SK-N-DZ (cell line): ENCODE measurements at regions not wholly inside any gene's neighbourhood (a gene's known extent, or its start where the extent isn't known, plus 50 kb on each side); places are given as distances from the start of the nearest gene placed in this dataset.

ENCODE experiments used
- DNase-seq: peaks from one replicate; pipeline ENCODE4 v3.0.0-alpha.2; 2015; ENCODE audit warnings: low spot score

- DNase-seq: no peak
Measured at GRCh38 chr7:108697254-108697653, 127.6 kb downstream of the DNAJB9 start.

DNA sequence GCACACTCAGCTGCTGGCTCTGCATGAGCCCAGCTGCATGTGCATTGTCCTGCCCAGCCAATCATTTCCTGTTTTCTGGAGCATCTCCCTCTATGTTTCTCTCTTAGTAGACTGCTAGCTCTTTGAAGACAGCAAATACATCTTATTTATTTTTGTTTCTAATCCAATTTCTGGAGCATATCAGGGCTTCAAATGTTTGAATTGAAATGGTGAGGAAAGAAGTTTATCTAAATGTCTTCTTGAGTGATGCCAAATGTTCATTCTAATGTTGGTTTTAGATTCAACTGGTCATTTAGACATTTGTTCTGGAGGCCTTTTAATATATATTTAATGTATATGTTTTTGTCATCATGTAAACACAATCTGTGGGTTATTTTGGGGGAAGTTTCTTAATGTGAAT lies 141.9 kb downstream of the DNAJB9 start:
- DNase-seq: no peak

GRCh38 chr7:108716783-108717182 lies 147.1 kb downstream of the DNAJB9 start:
- no peak for DNase-seq

DNA sequence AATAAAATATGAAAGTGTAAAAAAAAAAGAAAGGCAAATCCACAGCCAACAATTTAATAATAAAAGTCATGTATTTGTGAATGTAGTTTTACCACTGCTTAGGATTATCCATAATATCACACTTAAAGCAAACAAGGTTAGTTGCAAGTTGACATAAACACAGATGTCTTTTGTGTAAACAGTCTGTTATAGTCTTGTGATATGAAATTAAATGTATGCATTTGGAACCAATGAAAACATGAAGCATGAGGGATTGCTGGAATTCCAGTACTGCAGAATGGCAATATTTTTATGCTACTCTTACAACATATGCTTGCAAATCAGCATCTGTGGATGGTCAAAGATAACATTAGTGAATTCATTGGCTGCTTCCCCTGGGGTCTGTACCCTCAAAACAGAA lies 148.1 kb downstream of the DNAJB9 start:
- DNase-seq: no peak

- no peak for DNase-seq
Measured at GRCh38 chr7:108719631-108720030, 150.0 kb downstream of the DNAJB9 start.

- DNase-seq: no peak
Measured at GRCh38 chr7:108722561-108722960, 152.9 kb downstream of the DNAJB9 start.

GRCh38 chr7:108723381-108723814 lies 153.7 kb downstream of the DNAJB9 start:
- DNase-seq: peak; percentile 91

DNA sequence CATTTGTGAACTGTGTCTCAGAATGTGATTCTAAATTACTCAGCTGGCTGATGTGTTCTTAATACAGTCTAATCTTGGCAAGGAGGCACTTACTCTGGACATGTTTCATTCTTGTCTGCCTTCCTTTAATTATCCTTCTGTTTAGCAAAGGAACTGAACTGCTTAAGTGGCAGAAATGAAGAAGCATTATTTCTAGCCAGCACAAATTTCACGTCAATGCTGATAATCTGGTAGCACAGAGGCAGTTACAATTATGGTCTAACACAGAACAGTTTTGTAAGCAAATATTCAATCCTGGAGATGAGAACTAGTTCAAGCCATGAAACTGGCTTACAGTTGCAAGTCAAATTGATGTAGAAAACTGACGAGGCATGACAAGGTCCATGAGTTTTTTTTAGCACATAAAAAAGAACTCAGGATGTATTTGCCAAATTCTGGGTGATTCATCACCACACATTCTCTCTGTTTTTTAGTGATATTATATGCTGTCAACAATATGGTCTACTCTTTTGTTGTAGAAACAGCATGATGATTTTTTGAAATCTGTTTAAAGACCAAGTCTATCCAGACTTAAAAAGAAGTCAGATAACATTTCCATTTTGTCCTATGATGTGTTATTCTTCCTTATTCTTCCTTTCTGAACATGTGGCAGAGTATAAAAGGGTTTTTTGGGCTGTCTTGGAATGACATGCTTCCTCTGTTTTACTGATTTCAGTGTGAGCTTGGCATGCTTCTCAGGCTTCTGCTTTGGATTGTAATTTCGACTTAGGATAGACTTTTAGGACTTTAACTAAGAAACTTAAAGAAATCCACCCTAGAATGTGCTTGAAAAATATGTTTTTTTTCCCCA lies 154.8 kb downstream of the DNAJB9 start:
- no peak for DNase-seq

DNA sequence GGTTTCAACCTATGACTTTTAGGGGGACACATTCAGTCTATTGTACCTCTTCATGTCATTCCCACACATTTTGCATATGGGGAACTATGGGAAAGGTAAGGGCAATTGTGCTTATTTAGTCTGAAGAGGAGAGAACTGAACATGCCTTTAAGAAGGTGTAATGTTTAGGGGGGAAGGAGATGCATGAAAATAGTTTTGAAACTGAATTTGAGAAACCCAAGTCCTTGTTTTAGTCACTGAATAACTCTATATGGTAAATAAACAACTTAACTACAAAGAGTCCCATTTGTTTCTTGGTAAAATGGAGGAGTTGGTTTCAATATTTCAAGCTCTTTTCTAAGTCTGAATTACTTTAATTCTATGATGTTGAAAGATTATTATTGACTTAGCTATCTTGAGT lies 166.1 kb downstream of the DNAJB9 start:
- no peak for DNase-seq

DNA sequence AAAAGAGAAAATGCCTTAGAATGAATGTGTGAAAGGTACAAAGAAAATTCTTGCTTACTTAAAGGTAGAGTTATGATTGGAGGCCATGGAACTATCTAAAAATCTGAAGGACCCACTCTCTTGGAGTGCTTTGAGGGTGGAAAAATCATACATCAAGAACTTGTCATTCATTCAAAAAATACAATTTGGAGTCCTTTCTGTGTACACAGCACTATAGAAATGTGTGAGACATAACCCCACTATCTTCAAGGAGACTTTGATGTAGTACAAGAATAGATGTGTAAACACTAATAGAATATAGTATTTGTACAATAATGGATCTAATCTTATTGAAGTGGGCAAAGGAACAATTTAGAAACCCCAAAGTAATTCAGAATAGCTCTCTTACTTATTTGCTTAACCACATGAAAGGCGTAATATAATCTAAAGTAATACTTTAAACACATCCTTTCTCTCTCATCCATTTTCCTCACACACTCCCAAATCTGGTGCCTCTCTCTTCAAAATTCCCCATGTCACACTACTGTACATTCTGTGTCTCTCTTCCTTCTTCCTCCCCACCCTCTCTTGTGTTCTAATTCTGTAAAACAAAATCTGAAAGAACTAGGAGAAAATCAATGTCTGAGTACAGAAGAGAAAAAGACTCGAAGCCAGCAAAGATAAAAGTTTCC lies 166.7 kb downstream of the DNAJB9 start:
- DNase-seq: no peak

DNA sequence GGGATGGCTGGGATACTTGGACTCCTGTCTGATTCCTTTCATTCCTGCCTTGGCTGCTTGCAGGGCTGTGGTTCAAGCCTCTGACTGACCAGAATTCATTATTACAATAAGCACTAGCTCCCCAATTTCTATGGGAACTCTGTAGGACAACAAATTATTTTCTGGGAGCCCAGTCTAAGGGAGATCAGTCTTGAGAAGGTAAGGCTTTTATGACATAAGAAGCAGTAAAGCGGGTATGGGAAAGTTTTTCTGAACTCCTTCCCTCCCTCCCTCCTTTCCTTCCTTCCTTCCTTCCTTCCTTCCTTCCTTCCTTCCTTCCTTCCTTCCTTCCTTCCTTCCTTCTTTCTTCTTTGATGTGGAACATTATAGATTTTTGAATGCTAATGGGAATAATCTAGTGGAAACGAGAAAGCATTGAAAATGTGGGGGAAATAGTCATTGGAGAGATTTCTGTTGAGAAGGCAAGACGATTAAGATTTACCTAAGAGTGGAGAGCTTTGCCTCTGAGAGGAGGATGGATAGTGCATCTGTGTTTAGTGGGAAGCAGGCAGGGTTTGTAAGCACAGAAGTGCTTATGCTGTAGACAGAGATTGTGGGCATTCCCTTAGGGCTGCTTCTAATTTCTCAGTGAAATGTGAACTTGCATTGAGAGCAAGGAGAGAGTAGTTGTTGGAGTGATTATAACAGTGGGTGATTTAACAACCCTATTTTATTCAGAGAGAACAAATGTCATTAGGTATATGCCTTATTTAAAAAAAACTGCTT lies 201.5 kb downstream of the DNAJB9 start:
- no peak for DNase-seq

- DNase-seq: no peak
Measured at GRCh38 chr7:108771853-108772252, 202.2 kb downstream of the DNAJB9 start.

DNA sequence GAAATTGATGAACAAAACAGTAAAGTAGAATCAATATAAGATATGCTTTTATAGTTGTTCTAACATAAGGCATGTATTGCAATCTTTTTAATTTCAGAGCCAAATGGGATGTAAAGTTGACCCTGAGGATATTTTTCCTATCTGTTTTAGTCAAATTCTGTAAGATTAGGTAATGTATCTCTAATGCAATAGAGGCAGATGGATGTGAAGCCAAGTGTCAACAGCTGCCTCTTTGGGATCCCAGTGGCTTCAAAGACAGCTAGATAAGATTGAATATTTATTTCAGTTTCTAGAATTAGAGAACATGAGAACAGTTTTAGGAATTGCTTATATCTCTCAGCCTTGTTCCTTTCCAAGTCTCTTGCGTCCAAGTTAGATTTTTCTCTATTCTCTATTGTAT lies 208.3 kb downstream of the DNAJB9 start:
- no peak for DNase-seq

DNA sequence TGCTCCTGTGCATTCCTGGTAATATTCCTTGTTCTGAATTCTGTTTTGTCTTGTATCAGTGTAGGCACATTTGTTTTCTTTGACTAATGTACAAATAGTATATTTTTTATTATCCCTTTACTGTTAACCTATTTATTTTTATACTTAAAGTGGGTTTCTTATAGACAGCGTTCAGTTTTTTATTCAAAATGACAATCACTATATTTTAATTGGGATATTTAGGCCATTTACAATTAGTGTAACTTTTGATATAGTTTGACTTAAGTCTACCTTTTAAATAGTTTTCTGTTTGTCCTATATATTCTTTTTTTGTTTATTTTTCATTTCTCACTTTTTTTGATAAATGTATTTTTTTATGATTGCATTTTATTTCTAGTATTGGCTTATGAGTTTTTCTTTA lies 219.8 kb downstream of the DNAJB9 start:
- no peak for DNase-seq

- no peak for DNase-seq
Measured at GRCh38 chr7:108794466-108794865, 224.8 kb downstream of the DNAJB9 start.

- DNase-seq: no peak
Measured at GRCh38 chr7:108802650-108803049, 233.0 kb downstream of the DNAJB9 start.

DNA sequence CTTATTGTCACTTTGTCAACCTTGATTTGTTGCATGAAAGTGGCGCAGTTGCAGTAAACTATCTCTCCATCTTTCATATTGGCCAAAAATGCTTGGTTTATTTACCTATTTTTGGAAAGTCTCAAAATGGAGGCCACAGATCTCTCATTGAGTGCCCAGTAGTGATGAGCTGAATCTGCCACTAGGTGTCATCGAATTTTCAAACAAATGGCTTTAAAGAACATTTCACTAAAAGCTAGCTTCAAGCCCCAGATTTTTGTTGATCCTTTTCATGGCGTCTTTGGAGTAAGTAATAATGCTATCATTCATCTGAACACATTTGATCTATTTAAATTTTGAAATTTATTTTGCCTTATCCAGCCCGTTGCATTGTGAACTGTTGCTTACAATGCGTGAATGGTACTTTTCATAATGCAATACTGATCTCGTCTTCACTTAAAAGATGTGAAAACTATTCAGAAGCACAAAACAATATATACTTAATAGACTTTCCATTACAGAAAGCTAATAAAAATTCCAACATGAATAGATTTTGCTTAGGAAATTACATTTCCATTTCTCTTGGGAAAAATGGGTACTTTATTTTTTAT lies 236.2 kb downstream of the DNAJB9 start:
- peak; percentile 38 for DNase-seq

DNA sequence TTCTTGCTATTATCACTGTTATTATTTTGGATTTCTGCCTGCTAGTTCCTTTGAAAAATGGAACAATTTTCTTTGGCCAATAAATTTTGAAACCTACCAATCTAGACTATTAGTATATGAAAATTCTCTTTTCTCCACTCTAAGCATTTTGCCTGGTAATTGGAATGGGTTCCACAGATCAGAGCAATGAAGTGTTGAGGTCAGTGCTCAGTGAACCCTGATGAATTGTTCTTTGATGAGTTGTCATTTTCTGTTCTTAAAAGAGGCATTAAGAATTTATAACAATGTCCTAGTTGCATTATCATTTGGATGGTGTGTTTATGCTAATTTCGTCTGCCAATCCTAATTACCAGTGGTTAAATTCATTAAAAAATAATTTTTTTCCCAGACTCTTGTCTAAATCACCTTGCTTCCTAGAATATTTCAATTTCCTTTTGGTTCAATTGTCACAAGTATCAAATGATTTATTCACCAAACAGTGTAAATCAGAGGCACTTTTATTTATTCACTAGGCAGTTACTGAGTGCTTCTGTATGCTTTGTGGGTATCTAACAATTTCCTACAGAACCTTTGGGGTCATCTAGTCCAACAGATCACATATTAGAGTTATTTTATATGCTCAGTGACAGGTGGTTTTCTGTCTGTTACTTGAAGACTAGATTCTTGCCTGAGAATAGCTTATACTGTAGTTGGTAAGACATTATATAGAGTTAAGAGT lies 239.0 kb downstream of the DNAJB9 start:
- no peak for DNase-seq

DNA sequence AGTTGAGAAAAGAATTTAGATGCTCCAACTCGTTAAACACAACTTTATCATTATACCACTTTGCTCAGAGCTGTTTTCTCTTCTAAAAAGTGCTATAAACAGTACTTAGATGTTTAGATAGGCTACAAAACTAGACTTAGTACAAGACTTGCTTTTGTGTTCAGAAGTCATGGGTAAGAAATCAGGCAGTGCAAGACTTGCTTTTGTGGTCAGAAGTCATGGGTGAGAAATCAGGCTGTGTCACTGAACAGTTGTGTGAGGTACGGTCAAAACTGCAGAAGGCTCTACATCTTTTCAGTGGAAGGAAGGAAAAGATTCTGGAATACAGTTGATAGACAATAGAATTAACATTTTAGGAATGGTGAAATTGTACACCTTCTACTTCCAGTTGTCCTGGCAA lies 239.7 kb downstream of the DNAJB9 start:
- no peak for DNase-seq

- DNase-seq: no peak
Measured at GRCh38 chr7:108810756-108811385, 241.2 kb downstream of the DNAJB9 start.
